Fibroblast of lung (primary cell): ENCODE measurements at regions not wholly inside any gene's neighbourhood (a gene's known extent, or its start where the extent isn't known, plus 50 kb on each side); places are given as distances from the start of the nearest gene placed in this dataset.

Experiments
- CTCF ChIP-seq, 2 donors: IDR thresholded peaks in 1 of 2; conservative IDR thresholded peaks in 1 of 2; 1 replicate in 1 of 2; 2 replicates in 1 of 2; pipeline ENCODE4 v1.5.1; 2011 to 2012; ENCODE audit warnings: low read length in 2 of 2, control low read depth in 1 of 2, inconsistent platforms in 1 of 2, low read depth in 1 of 2, mild to moderate bottlenecking in 1 of 2
- EZH2 ChIP-seq: IDR thresholded peaks from 2 replicates; pipeline ENCODE4 v1.5.1; 2012; ENCODE audit warnings: low read length, control low read depth, mild to moderate bottlenecking; ENCODE audit errors: missing control alignments

GRCh38 chr1:235047331-235047871 lies 81.2 kb downstream of the TOMM20 start:
- TF ChIP-seq CTCF (conservative IDR thresholded peaks at IDR 0.05 in 1 of 2, IDR thresholded peaks at IDR 0.05 in 1 of 2; ENCODE audit: low read depth in 1 of 2, low read length in 2 of 2) (no peak), EZH2 (no peak)
